HEK293 (cell line): ENCODE measurements at regions not wholly inside any gene's neighbourhood (a gene's known extent, or its start where the extent isn't known, plus 50 kb on each side); places are given as distances from the start of the nearest gene placed in this dataset.

Experiments used
- CTCF ChIA-PET: fragments of 350-600 bp; formaldehyde crosslinking; extraction: SDS; loops from one replicate; lab custom pipeline; 2021; ENCODE audit warnings: antibody characterized with exemption; lab: Yijun Ruan, JAX
- POLR2A ChIA-PET: fragments of 300-600 bp; formaldehyde crosslinking; extraction: SDS; loops from one replicate; lab custom pipeline; 2020; ENCODE audit warnings: antibody characterized with exemption, inconsistent platforms; lab: Yijun Ruan, JAX
- H3K27ac ChIP-seq: fragments of 200-500 bp; sonication (Bioruptor generic); 2 replicates; pipeline ENCODE4 v1.5.1; 2014; ENCODE audit warnings: low read depth, low read length, control low read depth, inconsistent platforms; ENCODE audit errors: extremely low read depth
- H3K36me3 ChIP-seq, 2 experiments: fragments of 200-500 bp in 1 of 2; sonication (Bioruptor generic) in 1 of 2; 1 replicate in 1 of 2; 2 replicates in 1 of 2; pipeline ENCODE4 v1.5.1; 2014 to 2017; ENCODE audit warnings: inconsistent platforms in 2 of 2, low read length in 2 of 2; ENCODE audit not compliant: control insufficient read depth in 2 of 2, insufficient read depth in 1 of 2
- H3K4me1 ChIP-seq: fragments of 200-500 bp; sonication (Bioruptor generic); 2 replicates; pipeline ENCODE4 v1.5.1; 2014; ENCODE audit warnings: mild to moderate bottlenecking, low read length, inconsistent platforms; ENCODE audit not compliant: control insufficient read depth, insufficient read depth
- H3K4me3 ChIP-seq: 2 replicates; pipeline ENCODE4 v1.5.1; 2011; ENCODE audit warnings: low read depth, mild to moderate bottlenecking, control low read depth, low read length, moderate library complexity
- H3K9me3 ChIP-seq: fragments of 200-500 bp; sonication (Bioruptor generic); 2 replicates; pipeline ENCODE4 v1.5.1; 2014; ENCODE audit warnings: low read depth, low read length, inconsistent platforms; ENCODE audit not compliant: control insufficient read depth, insufficient read depth
- GLI2 ChIP-seq: fragments of 450-650 bp; formaldehyde crosslinking; IDR thresholded peaks from 2 replicates; pipeline ENCODE4; 2017; ENCODE audit warnings: missing biosample characterization, missing genetic modification characterization, low read depth, borderline replicate concordance
- KLF9 ChIP-seq: fragments of 450-650 bp; formaldehyde crosslinking; IDR thresholded peaks from 2 replicates; pipeline ENCODE4 v1.5.1; 2016; ENCODE audit warnings: missing biosample characterization, missing genetic modification characterization, low read depth
- MZF1 ChIP-seq: fragments of 450-650 bp; formaldehyde crosslinking; IDR thresholded peaks from 2 replicates; pipeline ENCODE4 v1.5.1; 2017; ENCODE audit warnings: missing biosample characterization, missing genetic modification characterization, borderline replicate concordance
- SALL2 ChIP-seq: fragments of 450-650 bp; formaldehyde crosslinking; IDR thresholded peaks from 2 replicates; pipeline ENCODE4 v1.5.0; 2017; ENCODE audit warnings: missing biosample characterization, mild to moderate bottlenecking, missing genetic modification characterization, borderline replicate concordance
- SCRT2 ChIP-seq: fragments of 450-650 bp; formaldehyde crosslinking; IDR thresholded peaks from 2 replicates; pipeline ENCODE4 v1.5.1; 2016; ENCODE audit warnings: missing biosample characterization, missing genetic modification characterization
- SP7 ChIP-seq: fragments of 450-650 bp; formaldehyde crosslinking; IDR thresholded peaks from 2 replicates; pipeline ENCODE4 v1.5.1; 2016; ENCODE audit warnings: missing biosample characterization, missing genetic modification characterization
- ZBTB21 ChIP-seq: fragments of 450-650 bp; formaldehyde crosslinking; IDR thresholded peaks from 2 replicates; pipeline ENCODE4 v1.5.1; 2017; ENCODE audit warnings: missing biosample characterization, missing genetic modification characterization
- ZBTB8A ChIP-seq: fragments of 450-650 bp; formaldehyde crosslinking; IDR thresholded peaks from 2 replicates; pipeline ENCODE4 v1.5.1; 2016; ENCODE audit warnings: missing biosample characterization, missing genetic modification characterization
- ZFP3 ChIP-seq: fragments of 450-650 bp; formaldehyde crosslinking; IDR thresholded peaks from 2 replicates; pipeline ENCODE4 v1.5.1; 2016; ENCODE audit warnings: low read depth, missing biosample characterization, missing genetic modification characterization
- ZNF140 ChIP-seq: fragments of 450-650 bp; formaldehyde crosslinking; IDR thresholded peaks from 2 replicates; pipeline ENCODE4 v1.5.1; 2016; ENCODE audit warnings: missing biosample characterization, missing genetic modification characterization
- ZNF2 ChIP-seq: fragments of 450-650 bp; formaldehyde crosslinking; IDR thresholded peaks from 2 replicates; pipeline ENCODE4 v1.5.1; 2016; ENCODE audit warnings: missing biosample characterization, missing genetic modification characterization
- ZNF211 ChIP-seq: fragments of 450-650 bp; formaldehyde crosslinking; IDR thresholded peaks from 2 replicates; pipeline ENCODE4 v1.5.1; 2016; ENCODE audit warnings: low read depth, missing biosample characterization, missing genetic modification characterization
- ZNF514 ChIP-seq: fragments of 450-650 bp; formaldehyde crosslinking; IDR thresholded peaks from 2 replicates; pipeline ENCODE4 v1.5.1; 2016; ENCODE audit warnings: missing biosample characterization, missing genetic modification characterization
- ZNF521 ChIP-seq: fragments of 450-650 bp; formaldehyde crosslinking; IDR thresholded peaks from 2 replicates; pipeline ENCODE4 v1.5.1; 2017; ENCODE audit warnings: missing biosample characterization, mild to moderate bottlenecking, missing genetic modification characterization
- ZNF555 ChIP-seq: fragments of 450-650 bp; formaldehyde crosslinking; conservative IDR thresholded peaks from 2 replicates; pipeline ENCODE4 v1.5.1; 2017; ENCODE audit warnings: missing biosample characterization, mild to moderate bottlenecking, missing genetic modification characterization, inconsistent platforms
- ZNF621 ChIP-seq: fragments of 450-650 bp; formaldehyde crosslinking; IDR thresholded peaks from 2 replicates; pipeline ENCODE4 v1.5.1; 2017; ENCODE audit warnings: missing biosample characterization, missing genetic modification characterization
- ZNF629 ChIP-seq: fragments of 450-650 bp; formaldehyde crosslinking; IDR thresholded peaks from 2 replicates; pipeline ENCODE4 v1.5.1; 2017; ENCODE audit warnings: missing biosample characterization, missing genetic modification characterization
- ZNF660 ChIP-seq: fragments of 450-650 bp; IDR thresholded peaks from 2 replicates; pipeline ENCODE4 v1.5.1; 2018; ENCODE audit warnings: missing biosample characterization, mild to moderate bottlenecking, missing genetic modification characterization
- ZNF670 ChIP-seq: fragments of 450-650 bp; formaldehyde crosslinking; IDR thresholded peaks from 2 replicates; pipeline ENCODE4 v1.5.1; 2016; ENCODE audit warnings: missing biosample characterization, missing genetic modification characterization, low read depth
- ZNF747 ChIP-seq: fragments of 450-650 bp; formaldehyde crosslinking; IDR thresholded peaks from 2 replicates; pipeline ENCODE4 v1.5.1; 2016; ENCODE audit warnings: missing biosample characterization, missing genetic modification characterization
- ZNF785 ChIP-seq: fragments of 450-650 bp; formaldehyde crosslinking; IDR thresholded peaks from 2 replicates; pipeline ENCODE4 v1.5.1; 2016; ENCODE audit warnings: missing biosample characterization, missing genetic modification characterization
- ZNF837 ChIP-seq: fragments of 450-650 bp; formaldehyde crosslinking; IDR thresholded peaks from 2 replicates; pipeline ENCODE4 v1.5.1; 2016; ENCODE audit warnings: missing biosample characterization, missing genetic modification characterization
- TF ChIP-seq, protein P1 (sequence below): fragments of 450-650 bp; formaldehyde crosslinking; IDR thresholded peaks from 2 replicates; pipeline ENCODE4 v1.5.1; 2017; ENCODE audit warnings: missing biosample characterization, mild to moderate bottlenecking, missing genetic modification characterization, moderate library complexity
- TF ChIP-seq, protein P2 (sequence below): fragments of 450-650 bp; formaldehyde crosslinking; IDR thresholded peaks from 2 replicates; pipeline ENCODE4 v1.5.1; 2016; ENCODE audit warnings: missing biosample characterization, missing genetic modification characterization
- TF ChIP-seq, protein P3 (sequence below): fragments of 450-650 bp; formaldehyde crosslinking; IDR thresholded peaks from 2 replicates; pipeline ENCODE4 v1.5.1; 2016; ENCODE audit warnings: missing biosample characterization, missing genetic modification characterization
- TF ChIP-seq, protein P4 (sequence below): fragments of 450-650 bp; IDR thresholded peaks from 2 replicates; pipeline ENCODE4 v1.5.1; 2018; ENCODE audit warnings: missing biosample characterization, missing genetic modification characterization

DNA sequence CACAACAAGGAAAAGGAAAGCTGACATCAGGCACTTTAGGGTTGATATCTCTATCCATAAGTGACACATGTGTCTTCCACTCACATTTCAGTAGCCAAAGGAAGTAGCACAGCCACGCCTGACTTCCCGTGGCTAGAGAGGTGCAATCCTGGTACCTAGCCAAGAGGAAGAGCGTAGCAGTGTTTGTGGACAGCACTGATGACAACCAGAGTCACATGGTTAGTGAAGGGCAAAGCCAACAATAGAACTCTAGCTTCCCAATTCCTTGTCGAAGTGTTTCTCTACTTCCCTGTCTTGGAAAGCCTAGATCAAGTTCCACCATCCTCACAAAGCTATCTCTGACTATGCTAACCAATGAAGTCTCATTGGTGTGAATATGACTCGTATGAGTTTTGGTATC, 189.2 kb downstream of the RSL24D1 start:
- Histone ChIP-seq H3K36me3 (no peaks in the 10 kb centered on the region), H3K4me1 (no peaks in the 10 kb centered on the region), H3K9me3 (no peaks in the 10 kb centered on the region), H3K27ac (no peak overlapping the region), H3K4me3 (no peak overlapping the region)
- CTCF ChIA-PET: no interaction called here
- POLR2A ChIA-PET: no interaction called here
- TF ChIP-seq ZNF555: no peak
- no peak for TF ChIP-seq ZFP3

DNA sequence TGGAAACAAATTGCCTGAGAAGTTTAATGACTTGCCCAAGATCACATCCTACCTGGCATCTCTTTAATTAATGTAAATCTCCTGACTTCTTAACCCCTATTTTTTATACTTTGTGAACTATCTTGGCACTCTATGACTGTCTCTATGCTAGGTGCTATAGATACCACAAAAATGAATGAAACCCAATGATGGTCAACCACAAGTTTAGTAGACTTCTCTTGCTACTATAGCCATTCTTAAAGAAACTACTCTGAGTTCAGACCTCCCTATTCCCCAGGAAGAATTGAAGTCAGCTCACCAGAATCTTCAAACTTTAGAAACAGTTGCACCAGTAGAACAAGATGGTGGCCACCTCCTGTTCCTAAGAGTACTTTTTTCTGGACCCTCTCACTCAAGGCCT, 191.1 kb downstream of the RSL24D1 start:
- Histone ChIP-seq H3K4me1 (no peaks in the 10 kb centered on the region), H3K36me3 (no peaks in the 10 kb centered on the region), H3K27ac (no peak overlapping the region), H3K4me3 (no peak overlapping the region), H3K9me3 (no peaks in the 10 kb centered on the region)
- ChIA-PET POLR2A (no interaction called here), CTCF (no interaction called here)
- TF ChIP-seq ZNF785 (tag by site-specific recombination): no peak
- no peak for TF ChIP-seq GLI2
- TF ChIP-seq, protein P1, sequence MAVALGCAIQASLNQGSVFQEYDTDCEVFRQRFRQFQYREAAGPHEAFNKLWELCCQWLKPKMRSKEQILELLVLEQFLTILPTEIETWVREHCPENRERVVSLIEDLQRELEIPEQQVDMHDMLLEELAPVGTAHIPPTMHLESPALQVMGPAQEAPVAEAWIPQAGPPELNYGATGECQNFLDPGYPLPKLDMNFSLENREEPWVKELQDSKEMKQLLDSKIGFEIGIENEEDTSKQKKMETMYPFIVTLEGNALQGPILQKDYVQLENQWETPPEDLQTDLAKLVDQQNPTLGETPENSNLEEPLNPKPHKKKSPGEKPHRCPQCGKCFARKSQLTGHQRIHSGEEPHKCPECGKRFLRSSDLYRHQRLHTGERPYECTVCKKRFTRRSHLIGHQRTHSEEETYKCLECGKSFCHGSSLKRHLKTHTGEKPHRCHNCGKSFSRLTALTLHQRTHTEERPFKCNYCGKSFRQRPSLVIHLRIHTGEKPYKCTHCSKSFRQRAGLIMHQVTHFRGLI (tag by site-specific recombination): no peak
- no peak for TF ChIP-seq ZFP3
- TF ChIP-seq, protein P2, sequence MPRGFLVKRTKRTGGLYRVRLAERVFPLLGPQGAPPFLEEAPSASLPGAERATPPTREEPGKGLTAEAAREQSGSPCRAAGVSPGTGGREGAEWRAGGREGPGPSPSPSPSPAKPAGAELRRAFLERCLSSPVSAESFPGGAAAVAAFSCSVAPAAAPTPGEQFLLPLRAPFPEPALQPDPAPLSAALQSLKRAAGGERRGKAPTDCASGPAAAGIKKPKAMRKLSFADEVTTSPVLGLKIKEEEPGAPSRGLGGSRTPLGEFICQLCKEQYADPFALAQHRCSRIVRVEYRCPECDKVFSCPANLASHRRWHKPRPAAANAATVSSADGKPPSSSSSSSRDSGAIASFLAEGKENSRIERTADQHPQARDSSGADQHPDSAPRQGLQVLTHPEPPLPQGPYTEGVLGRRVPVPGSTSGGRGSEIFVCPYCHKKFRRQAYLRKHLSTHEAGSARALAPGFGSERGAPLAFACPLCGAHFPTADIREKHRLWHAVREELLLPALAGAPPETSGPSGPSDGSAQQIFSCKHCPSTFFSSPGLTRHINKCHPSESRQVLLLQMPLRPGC (tag by site-specific recombination): no peak
- TF ChIP-seq ZNF660: no peak

DNA sequence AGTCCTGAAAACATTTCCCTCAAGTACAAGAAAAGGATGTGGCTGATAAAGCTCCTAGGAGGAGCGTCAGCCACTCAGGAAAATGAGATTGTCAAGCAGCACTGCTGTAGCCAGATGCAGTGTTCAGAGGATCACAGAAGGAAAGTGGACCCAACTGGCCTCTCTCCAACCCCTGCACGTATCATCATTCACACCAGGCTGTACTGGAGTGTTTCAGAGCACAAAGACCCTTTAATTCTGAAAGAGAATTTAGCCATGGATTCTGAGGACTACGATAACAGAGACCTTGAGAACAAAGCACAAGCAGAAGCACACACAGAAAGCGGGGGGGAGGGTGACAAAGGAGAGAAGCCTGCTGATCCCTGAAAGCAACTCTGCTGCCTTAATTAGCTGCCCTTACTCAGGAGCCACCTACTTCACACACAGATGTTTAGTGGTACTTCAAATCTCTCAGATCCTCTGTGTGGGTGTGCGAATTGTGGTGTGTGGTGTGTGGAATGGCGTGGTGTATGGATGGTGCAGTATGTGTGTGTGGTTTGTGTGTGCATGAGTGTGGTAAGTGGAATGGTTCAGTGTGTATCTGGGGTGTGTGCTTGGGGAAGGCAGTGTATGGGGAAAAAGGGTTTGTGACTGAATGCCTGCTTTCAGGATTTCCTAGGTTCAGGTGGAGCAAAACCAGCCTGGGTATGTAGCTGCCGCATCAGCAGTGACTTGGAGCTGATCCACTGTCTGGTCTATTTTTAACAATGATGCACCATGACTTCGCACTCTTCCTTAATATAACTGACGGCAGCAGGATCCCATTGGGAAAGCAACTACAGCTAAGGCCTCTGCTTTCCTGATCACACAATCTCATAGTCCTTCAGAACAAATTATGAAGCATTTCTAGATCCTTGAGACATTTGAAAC, 192.5 kb downstream of the RSL24D1 start:
- no peaks in the 10 kb centered on the region for H3K4me1 ChIP-seq
- ChIA-PET POLR2A (no interaction called here), CTCF (no interaction called here)
- TF ChIP-seq ZNF140 (tag by site-specific recombination) (no peak), ZNF521 (no peak), ZNF2 (tag by site-specific recombination) (no peak), ZBTB8A (tag by site-specific recombination) (no peak), ZNF837 (tag by site-specific recombination) (no peak), ZNF211 (tag by site-specific recombination) (no peak), ZNF747 (tag by site-specific recombination) (no peak), ZNF629 (tag by site-specific recombination) (no peak), KLF9 (tag by site-specific recombination) (no peak), SALL2 (tag by site-specific recombination) (no peak), ZBTB21 (tag by site-specific recombination) (no peak), ZNF670 (no peak), ZNF514 (tag by site-specific recombination) (no peak), SP7 (tag by site-specific recombination) (no peak), ZNF621 (tag by site-specific recombination) (no peak), ZNF660 (no peak), SCRT2 (no peak), MZF1 (tag by site-specific recombination) (no peak)
- TF ChIP-seq, protein P3, sequence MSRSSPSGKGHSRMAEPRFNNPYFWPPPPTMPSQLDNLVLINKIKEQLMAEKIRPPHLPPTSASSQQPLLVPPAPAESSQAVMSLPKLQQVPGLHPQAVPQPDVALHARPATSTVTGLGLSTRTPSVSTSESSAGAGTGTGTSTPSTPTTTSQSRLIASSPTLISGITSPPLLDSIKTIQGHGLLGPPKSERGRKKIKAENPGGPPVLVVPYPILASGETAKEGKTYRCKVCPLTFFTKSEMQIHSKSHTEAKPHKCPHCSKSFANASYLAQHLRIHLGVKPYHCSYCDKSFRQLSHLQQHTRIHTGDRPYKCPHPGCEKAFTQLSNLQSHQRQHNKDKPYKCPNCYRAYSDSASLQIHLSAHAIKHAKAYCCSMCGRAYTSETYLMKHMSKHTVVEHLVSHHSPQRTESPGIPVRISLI (tag by site-specific recombination): no peak
- TF ChIP-seq, protein P4, sequence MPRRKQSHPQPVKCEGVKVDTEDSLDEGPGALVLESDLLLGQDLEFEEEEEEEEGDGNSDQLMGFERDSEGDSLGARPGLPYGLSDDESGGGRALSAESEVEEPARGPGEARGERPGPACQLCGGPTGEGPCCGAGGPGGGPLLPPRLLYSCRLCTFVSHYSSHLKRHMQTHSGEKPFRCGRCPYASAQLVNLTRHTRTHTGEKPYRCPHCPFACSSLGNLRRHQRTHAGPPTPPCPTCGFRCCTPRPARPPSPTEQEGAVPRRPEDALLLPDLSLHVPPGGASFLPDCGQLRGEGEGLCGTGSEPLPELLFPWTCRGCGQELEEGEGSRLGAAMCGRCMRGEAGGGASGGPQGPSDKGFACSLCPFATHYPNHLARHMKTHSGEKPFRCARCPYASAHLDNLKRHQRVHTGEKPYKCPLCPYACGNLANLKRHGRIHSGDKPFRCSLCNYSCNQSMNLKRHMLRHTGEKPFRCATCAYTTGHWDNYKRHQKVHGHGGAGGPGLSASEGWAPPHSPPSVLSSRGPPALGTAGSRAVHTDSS: no peak
- no peaks in the 10 kb centered on the region for H3K36me3 ChIP-seq
- no peak overlapping the region for H3K27ac ChIP-seq
- no peaks in the 10 kb centered on the region for H3K9me3 ChIP-seq
- no peak overlapping the region for H3K4me3 ChIP-seq
